GM12892 (cell line): ENCODE measurements at regions not wholly inside any gene's neighbourhood (a gene's known extent, or its start where the extent isn't known, plus 50 kb on each side); places are given as distances from the start of the nearest gene placed in this dataset.

ENCODE experiments used
- DNase-seq: peaks from one replicate; pipeline ENCODE4 v3.0.0; 2011; ENCODE audit not compliant: insufficient read length
- FAIRE-seq: peaks from 2 replicates; lab custom pipeline; 2011; peaks lifted over from hg19 to GRCh38; lab: Jason Lieb, UNC
- POLR2A ChIP-seq: IDR thresholded peaks from 2 replicates; pipeline ENCODE4 v1.6.1; 2011; ENCODE audit warnings: low read depth, low read length, control low read depth
- POLR2AphosphoS5 ChIP-seq: IDR thresholded peaks from 2 replicates; pipeline ENCODE4 v1.6.1; 2011; ENCODE audit warnings: low read depth, low read length, control low read depth
- TAF1 ChIP-seq: IDR thresholded peaks from 2 replicates; pipeline ENCODE4 v1.6.1; 2011; ENCODE audit warnings: low read depth, mild to moderate bottlenecking, control low read depth, low read length, borderline replicate concordance

GRCh38 chr6:165872311-165872710 is 209.3 kb upstream of the PDE10A start:
- FAIRE-seq, result no peak
- no peak for DNase-seq
- TF ChIP-seq TAF1 (no peak), POLR2A (no peak), POLR2AphosphoS5 (no peak)

- no peak for DNase-seq
These were observed 208.5 kb upstream of the PDE10A start for GRCh38 chr6:165871571-165871970.

GRCh38 chr6:165869526-165869925 is 206.5 kb upstream of the PDE10A start:
- FAIRE-seq, result no peak
- no peak for DNase-seq
- no peak for TF ChIP-seq POLR2AphosphoS5
- no peak for TF ChIP-seq TAF1
- no peak for TF ChIP-seq POLR2A

More at GRCh38 chr6:165871571-165871970, 208.5 kb upstream of the PDE10A start:
- TF ChIP-seq POLR2A, result no peak
- TF ChIP-seq TAF1, result no peak
- TF ChIP-seq POLR2AphosphoS5, result no peak
- FAIRE-seq, result no peak

GRCh38 chr6:165864925-165865324 is 201.9 kb upstream of the PDE10A start:
- DNase-seq (no peak), FAIRE-seq (no peak)
- TF ChIP-seq POLR2A (no peak), POLR2AphosphoS5 (no peak), TAF1 (no peak)

- TF ChIP-seq TAF1 (no peak), POLR2AphosphoS5 (no peak), POLR2A (no peak)
- no peak for FAIRE-seq
- no peak for DNase-seq
These were observed 201.2 kb upstream of the PDE10A start for GRCh38 chr6:165864218-165864617.

- no peak for DNase-seq
- no peak for FAIRE-seq
- TF ChIP-seq TAF1 (no peak), POLR2AphosphoS5 (no peak), POLR2A (no peak)
These were observed 200.8 kb upstream of the PDE10A start for GRCh38 chr6:165863801-165864200.

- TF ChIP-seq TAF1, result no peak
- no peak for TF ChIP-seq POLR2AphosphoS5
- TF ChIP-seq POLR2A, result no peak
- FAIRE-seq (no peak), DNase-seq (no peak)
These were observed 199.8 kb upstream of the PDE10A start for GRCh38 chr6:165862813-165863212.

GRCh38 chr6:165861226-165861625 is 198.2 kb upstream of the PDE10A start:
- no peak for TF ChIP-seq TAF1
- TF ChIP-seq POLR2A, result no peak
- no peak for TF ChIP-seq POLR2AphosphoS5
- FAIRE-seq (no peak), DNase-seq (no peak)

GRCh38 chr6:165858586-165858985 is 195.5 kb upstream of the PDE10A start:
- TF ChIP-seq POLR2AphosphoS5 (no peak), POLR2A (no peak), TAF1 (no peak)
- FAIRE-seq (no peak), DNase-seq (no peak)

- no peak for FAIRE-seq
- DNase-seq, result no peak
- TF ChIP-seq TAF1 (no peak), POLR2AphosphoS5 (no peak), POLR2A (no peak)
These were observed 192.8 kb upstream of the PDE10A start for GRCh38 chr6:165855856-165856255.

GRCh38 chr6:165854863-165855593 is 192.0 kb upstream of the PDE10A start:
- DNase-seq (no peak), FAIRE-seq (no peak)
- TF ChIP-seq POLR2AphosphoS5, result no peak
